Natural killer cell (primary cell): ENCODE measurements at regions not wholly inside any gene's neighbourhood (a gene's known extent, or its start where the extent isn't known, plus 50 kb on each side); places are given as distances from the start of the nearest gene placed in this dataset.

ENCODE experiments used
- ATAC-seq, 3 donors: fragments of 150-1000 bp in 2 of 3; fragments of 200-7000 bp in 1 of 3; cut with Tn5 transposase; 1 replicate in 1 of 3; 2 replicates in 2 of 3; pipeline ENCODE4 v1.10.0; 2021; ENCODE audit warnings: mild to moderate bottlenecking in 2 of 3, moderate library complexity in 2 of 3
- DNase-seq, 2 donors: peaks; one replicate each; pipeline versions ENCODE4 v3.0.0 to v3.0.0-alpha.2; 2013 to 2021; ENCODE audit warnings: mixed read lengths in 1 of 2
- H3K27ac ChIP-seq: one replicate; pipeline ENCODE4 v1.5.1; 2013; ENCODE audit warnings: mild to moderate bottlenecking, low read length
- H3K27me3 ChIP-seq: one replicate; pipeline ENCODE4 v1.6.1; 2013; ENCODE audit warnings: low read length; ENCODE audit not compliant: control insufficient read depth, insufficient read depth
- H3K36me3 ChIP-seq: one replicate; pipeline ENCODE4 v1.6.1; 2013; ENCODE audit warnings: low read length; ENCODE audit not compliant: control insufficient read depth, insufficient read depth
- H3K4me1 ChIP-seq: one replicate; pipeline ENCODE4 v1.6.1; 2013; ENCODE audit warnings: low read length; ENCODE audit not compliant: control insufficient read depth, insufficient read depth
- H3K4me3 ChIP-seq: one replicate; pipeline ENCODE4 v1.5.1; 2013; ENCODE audit warnings: low read length
- H3K9me3 ChIP-seq: one replicate; pipeline ENCODE4 v1.6.1; 2013; ENCODE audit warnings: low read length; ENCODE audit not compliant: control insufficient read depth, insufficient read depth
- H3K27ac Mint-ChIP-seq, 2 donors: one replicate each; pipeline ENCODE4 v1.8.0; 2022; ENCODE audit warnings: mild to moderate bottlenecking in 2 of 2, mixed read lengths in 2 of 2, moderate library complexity in 1 of 2
- H3K27me3 Mint-ChIP-seq, 2 donors: one replicate each; pipeline ENCODE4 v1.8.0; 2022; ENCODE audit warnings: low read depth in 2 of 2, mixed read lengths in 2 of 2
- H3K36me3 Mint-ChIP-seq: one replicate; pipeline ENCODE4 v1.8.0; 2022; ENCODE audit warnings: mixed read lengths
- H3K4me1 Mint-ChIP-seq, 2 donors: one replicate each; pipeline ENCODE4 v1.8.0; 2022; ENCODE audit warnings: mixed read lengths in 2 of 2
- H3K4me3 Mint-ChIP-seq: one replicate; pipeline ENCODE4 v1.8.0; 2022; ENCODE audit warnings: mild to moderate bottlenecking, moderate library complexity, mixed read lengths
- H3K9me3 Mint-ChIP-seq, 2 donors: one replicate each; pipeline ENCODE4 v1.8.0; 2022; ENCODE audit warnings: mixed read lengths in 2 of 2
- CTCF ChIP-seq: fragments of 200-600 bp; IDR thresholded peaks from one replicate; pipeline ENCODE4 v1.8.0; 2022; ENCODE audit warnings: antibody characterized with exemption
- WGBS: methylation state at CpG from one replicate; pipeline ENCODE4 v1.1.7; 2013; ENCODE audit warnings: missing lambda C conversion rate; ENCODE audit not compliant: insufficient coverage; 5-methylcytosine and 5-hydroxymethylcytosine counted together
- intact Hi-C: fragments of 100-400 bp; cut with micrococcal nuclease; formaldehyde crosslinking; loops from one replicate; pipeline ENCODE4 v1.14.2; 2022

GRCh38 chr16:73817526-73818324, 478.9 kb upstream of the PSMD7 start:
- Mint-ChIP-seq H3K4me3 (no peak overlapping the region), H3K4me1 (no peaks in the 10 kb centered on the region), H3K27me3 (peaks cover 0 to 3% of the 10 kb centered on the region in 2 donors), H3K36me3 (no peaks in the 10 kb centered on the region), H3K27ac (no peak overlapping the region), H3K9me3 (peaks cover 0 to 2% of the 10 kb centered on the region in 2 donors)
- H3K9me3 ChIP-seq: no peaks in the 10 kb centered on the region
- H3K36me3 ChIP-seq: no peaks in the 10 kb centered on the region
- H3K27me3 ChIP-seq: no peaks in the 10 kb centered on the region
- TF ChIP-seq CTCF: no peak
- intact Hi-C loops: no loop called here
- DNase-seq: no peak
- no peak overlapping the region for H3K4me3 ChIP-seq
- H3K27ac ChIP-seq: no peak overlapping the region
- H3K4me1 ChIP-seq: no peaks in the 10 kb centered on the region
- no peak for ATAC-seq
- 80% methylated on average over 11 of the region's 13 CpGs for WGBS

- Histone ChIP-seq H3K27ac (no peak overlapping the region), H3K27me3 (no peaks in the 10 kb centered on the region), H3K36me3 (no peaks in the 10 kb centered on the region), H3K9me3 (no peaks in the 10 kb centered on the region), H3K4me3 (no peak overlapping the region), H3K4me1 (no peaks in the 10 kb centered on the region)
- intact Hi-C loops: no loop called here
- Mint-ChIP-seq H3K36me3 (no peaks in the 10 kb centered on the region), H3K27me3 (peaks cover 0 to 3% of the 10 kb centered on the region in 2 donors), H3K27ac (no peak overlapping the region), H3K4me1 (no peaks in the 10 kb centered on the region), H3K4me3 (no peak overlapping the region), H3K9me3 (peaks cover 0 to 4% of the 10 kb centered on the region in 2 donors)
- WGBS: 68% methylated on average over 7 of the region's 7 CpGs
- no peak for DNase-seq
- TF ChIP-seq CTCF: no peak
- ATAC-seq: no peak
Measured at GRCh38 chr16:73813527-73813926, 483.1 kb upstream of the PSMD7 start.

GRCh38 chr16:73804456-73804855, 492.2 kb upstream of the PSMD7 start:
- Histone ChIP-seq H3K4me1 (no peaks in the 10 kb centered on the region), H3K27ac (no peak overlapping the region), H3K4me3 (no peak overlapping the region), H3K9me3 (no peaks in the 10 kb centered on the region), H3K27me3 (no peaks in the 10 kb centered on the region), H3K36me3 (no peaks in the 10 kb centered on the region)
- no peak for TF ChIP-seq CTCF
- intact Hi-C loops: no loop called here
- Mint-ChIP-seq H3K4me3 (no peak overlapping the region), H3K27me3 (no peaks in the 10 kb centered on the region), H3K9me3 (no peaks in the 10 kb centered on the region), H3K27ac (no peak overlapping the region), H3K36me3 (no peaks in the 10 kb centered on the region), H3K4me1 (no peaks in the 10 kb centered on the region)
- DNase-seq: no peak
- no CpG with 5 or more reads among the region's 1 CpG for WGBS
- ATAC-seq: no peak

- intact Hi-C loops: no loop called here
- 61% methylated on average over 5 of the region's 5 CpGs for WGBS
- no peaks in the 10 kb centered on the region for H3K36me3 ChIP-seq
Measured at GRCh38 chr16:73798471-73798870, 498.1 kb upstream of the PSMD7 start.

More at GRCh38 chr16:73798471-73798870, 498.1 kb upstream of the PSMD7 start:
- Histone ChIP-seq H3K9me3 (peaks cover 2% of the 10 kb centered on the region), H3K4me1 (no peaks in the 10 kb centered on the region), H3K27ac (no peak overlapping the region), H3K4me3 (no peak overlapping the region), H3K27me3 (no peaks in the 10 kb centered on the region)
- H3K27ac Mint-ChIP-seq: no peak overlapping the region
- H3K9me3 Mint-ChIP-seq: no peaks in the 10 kb centered on the region
- DNase-seq (no peak), ATAC-seq (no peak)
- H3K27me3 Mint-ChIP-seq: no peaks in the 10 kb centered on the region
- H3K4me1 Mint-ChIP-seq: no peaks in the 10 kb centered on the region
- TF ChIP-seq CTCF: no peak
- H3K36me3 Mint-ChIP-seq: no peaks in the 10 kb centered on the region
- H3K4me3 Mint-ChIP-seq: no peak overlapping the region
